ENCODE measurements at regions not wholly inside any gene's neighbourhood (a gene's known extent, or its start where the extent isn't known, plus 50 kb on each side); places are given as distances from the start of the nearest gene placed in this dataset.

- no peak overlapping the region for H3K4me3 ChIP-seq (ENCODE audit: low read depth, low read length)
- TF ChIP-seq CTCF (IDR thresholded peaks at IDR 0.05; ENCODE audit: low read depth, low read length) (no peak), MAX (IDR thresholded peaks at IDR 0.05; ENCODE audit: low read depth, low read length) (no peak), POLR2A (IDR thresholded peaks at IDR 0.05; ENCODE audit: extremely low read depth, insufficient read length) (no peak), MYC (IDR thresholded peaks at IDR 0.05; ENCODE audit: low read depth, low read length) (no peak)
- no peak for DNase-seq (ENCODE audit: low read depth)
Observed at GRCh38 chr9:32706725-32707100, 71.2 kb upstream of the TAF1L start.

- TF ChIP-seq CTCF (IDR thresholded peaks at IDR 0.05; ENCODE audit: low read depth, low read length): no peak
- no peak for TF ChIP-seq POLR2A (IDR thresholded peaks at IDR 0.05; ENCODE audit: extremely low read depth, insufficient read length)
- no peak for TF ChIP-seq MAX (IDR thresholded peaks at IDR 0.05; ENCODE audit: low read depth, low read length)
- H3K4me3 ChIP-seq (ENCODE audit: low read depth, low read length): no peak overlapping the region
- no peak for DNase-seq (ENCODE audit: low read depth)
Observed at GRCh38 chr9:32707326-32707725, 71.9 kb upstream of the TAF1L start.

- no peak for TF ChIP-seq MYC (IDR thresholded peaks at IDR 0.05; ENCODE audit: low read depth, low read length)
- TF ChIP-seq POLR2A (IDR thresholded peaks at IDR 0.05; ENCODE audit: extremely low read depth, insufficient read length): no peak
- no peak for TF ChIP-seq CTCF (IDR thresholded peaks at IDR 0.05; ENCODE audit: low read depth, low read length)
- no peak for TF ChIP-seq MAX (IDR thresholded peaks at IDR 0.05; ENCODE audit: low read depth, low read length)
- DNase-seq (ENCODE audit: low read depth): no peak
- H3K4me3 ChIP-seq (ENCODE audit: low read depth, low read length): no peak overlapping the region
Observed at GRCh38 chr9:32708480-32709150, 73.1 kb upstream of the TAF1L start.

- TF ChIP-seq CTCF (IDR thresholded peaks at IDR 0.05; ENCODE audit: low read depth, low read length) (no peak), POLR2A (IDR thresholded peaks at IDR 0.05; ENCODE audit: extremely low read depth, insufficient read length) (no peak), MAX (IDR thresholded peaks at IDR 0.05; ENCODE audit: low read depth, low read length) (no peak), MYC (IDR thresholded peaks at IDR 0.05; ENCODE audit: low read depth, low read length) (no peak)
- no peak for DNase-seq (ENCODE audit: low read depth)
Observed at GRCh38 chr9:32709871-32710270, 73.5 kb upstream of the TMEM215 start.

GRCh38 chr9:32716425-32716824 lies 66.9 kb upstream of the TMEM215 start:
- TF ChIP-seq POLR2A (IDR thresholded peaks at IDR 0.05; ENCODE audit: extremely low read depth, insufficient read length) (no peak), MAX (IDR thresholded peaks at IDR 0.05; ENCODE audit: low read depth, low read length) (no peak), MYC (IDR thresholded peaks at IDR 0.05; ENCODE audit: low read depth, low read length) (no peak), CTCF (IDR thresholded peaks at IDR 0.05; ENCODE audit: low read depth, low read length) (no peak)
- DNase-seq (ENCODE audit: low read depth): no peak
- H3K4me3 ChIP-seq (ENCODE audit: low read depth, low read length): no peak overlapping the region

More at GRCh38 chr9:32709871-32710270, 73.5 kb upstream of the TMEM215 start:
- no peak overlapping the region for H3K4me3 ChIP-seq (ENCODE audit: low read depth, low read length)
